Globus pallidus (tissue), 1 donor: ENCODE measurements at regions not wholly inside any gene's neighbourhood (a gene's known extent, or its start where the extent isn't known, plus 50 kb on each side); places are given as distances from the start of the nearest gene placed in this dataset.
"Not testable (repeated sequence)": the region's sequence is repeated elsewhere in the genome, so short reads cannot be mapped to it uniquely, and the experiment has no call there.

Experiments used
- DNase-seq: peaks from one replicate; pipeline ENCODE4 v3.0.0-alpha.2; 2015; ENCODE audit warnings: low spot score

GRCh38 chr6:6749702-6750491, 161.4 kb downstream of the LY86 start:
- DNase-seq, result peak; percentile 24

- DNase-seq, result no peak
Measured at GRCh38 chr6:6750594-6751265, 162.2 kb downstream of the LY86 start.

- DNase-seq, result no peak
Measured at GRCh38 chr6:6751266-6751596, 162.7 kb downstream of the LY86 start.

GRCh38 chr6:6751619-6752023, 163.1 kb downstream of the LY86 start:
- no peak for DNase-seq

GRCh38 chr6:6752129-6752528, 163.6 kb downstream of the LY86 start:
- DNase-seq, result no peak

- DNase-seq, result no peak
Measured at GRCh38 chr6:6753301-6753700, 164.8 kb downstream of the LY86 start.

- no peak for DNase-seq
Measured at GRCh38 chr6:6756526-6756925, 168.0 kb downstream of the LY86 start.

GRCh38 chr6:6758546-6758914, 170.0 kb downstream of the LY86 start:
- no peak for DNase-seq

- DNase-seq, result peak; percentile 56
Measured at GRCh38 chr6:6758915-6759654, 170.6 kb downstream of the LY86 start.

- no peak for DNase-seq
Measured at GRCh38 chr6:6760002-6760401, 171.5 kb downstream of the LY86 start.

GRCh38 chr6:6762566-6762965, 174.0 kb downstream of the LY86 start:
- DNase-seq, result not testable (repeated sequence)

- DNase-seq, result no peak
Measured at GRCh38 chr6:6764764-6765434, 176.4 kb downstream of the LY86 start.

- DNase-seq, result no peak
Measured at GRCh38 chr6:6766230-6766905, 177.8 kb downstream of the LY86 start.

- no peak for DNase-seq
Measured at GRCh38 chr6:6769466-6769865, 180.9 kb downstream of the LY86 start.

- DNase-seq, result no peak
Measured at GRCh38 chr6:6771224-6771945, 182.9 kb downstream of the LY86 start.

- DNase-seq, result no peak
Measured at GRCh38 chr6:6771964-6772363, 183.4 kb downstream of the LY86 start.

- DNase-seq, result no peak
Measured at GRCh38 chr6:6772751-6773150, 184.2 kb downstream of the LY86 start.

GRCh38 chr6:6775074-6775473, 186.6 kb downstream of the LY86 start:
- no peak for DNase-seq

GRCh38 chr6:6780231-6780630, 191.7 kb downstream of the LY86 start:
- no peak for DNase-seq

GRCh38 chr6:6781172-6781872, 192.8 kb downstream of the LY86 start:
- no peak for DNase-seq

GRCh38 chr6:6781873-6782227, 193.3 kb downstream of the LY86 start:
- DNase-seq, result no peak
